ENCODE measurements at regions not wholly inside any gene's neighbourhood (a gene's known extent, or its start where the extent isn't known, plus 50 kb on each side); places are given as distances from the start of the nearest gene placed in this dataset.
A peak's percentile ranks its signal among the peaks of the same experiment; 100 is the strongest.

GRCh38 chr1:96983866-96984265 is 262.3 kb downstream of the PTBP2 start:
- DNase-seq (ENCODE audit: low read depth in 2 of 2) = no peak
- TF ChIP-seq CTCF (IDR thresholded peaks at IDR 0.05; ENCODE audit: low read depth, low read length) = no peak
- no peak overlapping the region for H3K4me3 ChIP-seq (replicated peaks in 1 of 2; ENCODE audit: low read depth in 2 of 2, low read length in 2 of 2)

- no peak overlapping the region for H3K4me3 ChIP-seq (replicated peaks in 1 of 2; ENCODE audit: low read depth in 2 of 2, low read length in 2 of 2)
- peak in 1 of 2 donors; percentile 48 for DNase-seq (ENCODE audit: low read depth in 2 of 2)
- TF ChIP-seq CTCF (IDR thresholded peaks at IDR 0.05; ENCODE audit: low read depth, low read length) = no peak
Observed at GRCh38 chr1:96987186-96987703, 265.7 kb downstream of the PTBP2 start.

GRCh38 chr1:96989302-96989701 is 267.7 kb downstream of the PTBP2 start:
- no peak overlapping the region for H3K4me3 ChIP-seq (replicated peaks in 1 of 2; ENCODE audit: low read depth in 2 of 2, low read length in 2 of 2)
- TF ChIP-seq CTCF (IDR thresholded peaks at IDR 0.05; ENCODE audit: low read depth, low read length) = no peak
- DNase-seq (ENCODE audit: low read depth in 2 of 2) = no peak

GRCh38 chr1:96990136-96990535 is 268.6 kb downstream of the PTBP2 start:
- H3K4me3 ChIP-seq (replicated peaks in 1 of 2; ENCODE audit: low read depth in 2 of 2, low read length in 2 of 2) = no peak overlapping the region
- no peak for DNase-seq (ENCODE audit: low read depth in 2 of 2)
- TF ChIP-seq CTCF (IDR thresholded peaks at IDR 0.05; ENCODE audit: low read depth, low read length) = no peak

- TF ChIP-seq CTCF (IDR thresholded peaks at IDR 0.05; ENCODE audit: low read depth, low read length) = no peak
- no peak for DNase-seq (ENCODE audit: low read depth in 2 of 2)
Observed at GRCh38 chr1:96991261-96991660, 269.7 kb downstream of the PTBP2 start.

GRCh38 chr1:96992871-96993270 is 271.3 kb downstream of the PTBP2 start:
- peak in 1 of 2 donors; percentile 31 for DNase-seq (ENCODE audit: low read depth in 2 of 2)
- TF ChIP-seq CTCF (IDR thresholded peaks at IDR 0.05; ENCODE audit: low read depth, low read length) = no peak
- H3K4me3 ChIP-seq (replicated peaks in 1 of 2; ENCODE audit: low read depth in 2 of 2, low read length in 2 of 2) = no peak overlapping the region

More at GRCh38 chr1:96991261-96991660, 269.7 kb downstream of the PTBP2 start:
- no peak overlapping the region for H3K4me3 ChIP-seq (replicated peaks in 1 of 2; ENCODE audit: low read depth in 2 of 2, low read length in 2 of 2)

GRCh38 chr1:96995351-96995750 is 273.8 kb downstream of the PTBP2 start:
- DNase-seq (ENCODE audit: low read depth in 2 of 2) = no peak
- no peak for TF ChIP-seq CTCF (IDR thresholded peaks at IDR 0.05; ENCODE audit: low read depth, low read length)
- no peak overlapping the region for H3K4me3 ChIP-seq (replicated peaks in 1 of 2; ENCODE audit: low read depth in 2 of 2, low read length in 2 of 2)

All from cardiac fibroblast (primary cell).